Panc1 (cell line): ENCODE measurements at regions not wholly inside any gene's neighbourhood (a gene's known extent, or its start where the extent isn't known, plus 50 kb on each side); places are given as distances from the start of the nearest gene placed in this dataset.

Source experiments
- CTCF ChIP-seq: fragments of 450-650 bp; IDR thresholded peaks from 2 replicates; pipeline ENCODE4 v1.5.1; 2017; ENCODE audit warnings: mild to moderate bottlenecking
- POLR2AphosphoS5 ChIP-seq: IDR thresholded peaks from 2 replicates; pipeline ENCODE4 v1.6.1; 2012; ENCODE audit warnings: mild to moderate bottlenecking, low read depth, low read length, moderate library complexity
- REST ChIP-seq, 2 experiments: IDR thresholded peaks; 2 replicates each; pipeline ENCODE4 v1.6.1; 2011 to 2012; ENCODE audit warnings: low read depth in 2 of 2, control low read depth in 1 of 2, low read length in 1 of 2, mild to moderate bottlenecking in 1 of 2, moderate library complexity in 1 of 2; ENCODE audit not compliant: insufficient read depth in 1 of 2
- TCF7L2 ChIP-seq: IDR thresholded peaks from 2 replicates; pipeline ENCODE4 v1.6.1; 2011; ENCODE audit warnings: mild to moderate bottlenecking, low read depth, low read length, inconsistent platforms

- TF ChIP-seq TCF7L2 (no peak), CTCF (no peak), REST (IDR thresholded peaks at IDR 0.05; ENCODE audit: insufficient read depth in 1 of 2, low read depth in 2 of 2, low read length in 1 of 2) (no peak), POLR2AphosphoS5 (no peak)
Measured at GRCh38 chr3:167950212-167950611, 145.5 kb downstream of the GOLIM4 start.
